PC-3 (cell line): ENCODE measurements at regions not wholly inside any gene's neighbourhood (a gene's known extent, or its start where the extent isn't known, plus 50 kb on each side); places are given as distances from the start of the nearest gene placed in this dataset.

ENCODE experiments used
- EZH2 ChIP-seq: fragments of 300-600 bp; sonication (generic); IDR thresholded peaks from one replicate; pipeline ENCODE4 v1.6.1; 2017; ENCODE audit warnings: antibody characterized with exemption, mild to moderate bottlenecking, low read length; ENCODE audit not compliant: unreplicated experiment
- EZH2phosphoT487 ChIP-seq: fragments of 300-600 bp; sonication (generic); IDR thresholded peaks from 2 replicates; pipeline ENCODE4 v1.6.1; 2018; ENCODE audit warnings: mild to moderate bottlenecking, antibody characterized with exemption, low read length, borderline replicate concordance
- TF ChIP-seq, protein P1 (sequence below): fragments of 300-600 bp; sonication (generic); conservative IDR thresholded peaks from 2 replicates; pipeline ENCODE4 v1.5.1; 2017; ENCODE audit warnings: antibody characterized with exemption, low read depth, mild to moderate bottlenecking, low read length

- TF ChIP-seq, protein P1, sequence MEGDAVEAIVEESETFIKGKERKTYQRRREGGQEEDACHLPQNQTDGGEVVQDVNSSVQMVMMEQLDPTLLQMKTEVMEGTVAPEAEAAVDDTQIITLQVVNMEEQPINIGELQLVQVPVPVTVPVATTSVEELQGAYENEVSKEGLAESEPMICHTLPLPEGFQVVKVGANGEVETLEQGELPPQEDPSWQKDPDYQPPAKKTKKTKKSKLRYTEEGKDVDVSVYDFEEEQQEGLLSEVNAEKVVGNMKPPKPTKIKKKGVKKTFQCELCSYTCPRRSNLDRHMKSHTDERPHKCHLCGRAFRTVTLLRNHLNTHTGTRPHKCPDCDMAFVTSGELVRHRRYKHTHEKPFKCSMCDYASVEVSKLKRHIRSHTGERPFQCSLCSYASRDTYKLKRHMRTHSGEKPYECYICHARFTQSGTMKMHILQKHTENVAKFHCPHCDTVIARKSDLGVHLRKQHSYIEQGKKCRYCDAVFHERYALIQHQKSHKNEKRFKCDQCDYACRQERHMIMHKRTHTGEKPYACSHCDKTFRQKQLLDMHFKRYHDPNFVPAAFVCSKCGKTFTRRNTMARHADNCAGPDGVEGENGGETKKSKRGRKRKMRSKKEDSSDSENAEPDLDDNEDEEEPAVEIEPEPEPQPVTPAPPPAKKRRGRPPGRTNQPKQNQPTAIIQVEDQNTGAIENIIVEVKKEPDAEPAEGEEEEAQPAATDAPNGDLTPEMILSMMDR = no peak
- TF ChIP-seq EZH2 = no peak
- no peak for TF ChIP-seq EZH2phosphoT487
Measured at GRCh38 chr18:78774741-78775141, 204.9 kb upstream of the SALL3 start.
